Endothelial cell of umbilical vein (primary cell): ENCODE measurements at regions not wholly inside any gene's neighbourhood (a gene's known extent, or its start where the extent isn't known, plus 50 kb on each side); places are given as distances from the start of the nearest gene placed in this dataset.

Experiments used
- BruUV-seq: library from RNA; stranded (reverse); fragments of 400-500 nt; replicated peaks from 2 replicates; lab custom pipeline; 2021; lab: Mats Ljungman, UMichigan
- CTCF ChIA-PET: fragments of 300-600, 350-600 bp; sonication (Branson Sonifier 250); formaldehyde crosslinking; loops from one replicate; lab custom pipeline; 2021; ENCODE audit warnings: antibody characterized with exemption, inconsistent platforms; lab: Charles Lee
- POLR2A ChIA-PET: fragments of 300-600, 350-600 bp; sonication (Branson Sonifier 250); formaldehyde crosslinking; loops from one replicate; lab custom pipeline; 2021; ENCODE audit warnings: antibody characterized with exemption, inconsistent platforms; lab: Charles Lee
- DNase-seq: peaks from one replicate; pipeline ENCODE4 v3.0.0-alpha.2; 2011; ENCODE audit warnings: low read depth, low spot score
- FAIRE-seq: peaks from 2 replicates; lab custom pipeline; 2011; peaks lifted over from hg19 to GRCh38; lab: Jason Lieb, UNC
- H2AFZ ChIP-seq: 2 replicates; pipeline ENCODE4 v1.6.0; 2012; ENCODE audit warnings: low read depth, low read length, control low read depth, inconsistent platforms
- H3K27ac ChIP-seq: 2 replicates; pipeline ENCODE4 v1.5.1; 2011; ENCODE audit warnings: low read depth, mild to moderate bottlenecking, control low read depth, low read length, moderate library complexity; ENCODE audit not compliant: insufficient read depth
- H3K27me3 ChIP-seq, 2 experiments: 2 replicates each; pipeline versions ENCODE4 v1.6.0 to v1.6.1; 2011; ENCODE audit warnings: low read length in 2 of 2, mixed read lengths in 1 of 2; ENCODE audit not compliant: control insufficient read depth in 2 of 2, insufficient read depth in 2 of 2
- H3K36me3 ChIP-seq, 2 experiments: 2 replicates in 1 of 2; 3 replicates in 1 of 2; pipeline ENCODE4 v1.5.1; 2011; ENCODE audit warnings: low read length in 2 of 2, mild to moderate bottlenecking in 1 of 2, moderate library complexity in 1 of 2; ENCODE audit not compliant: control insufficient read depth in 2 of 2, insufficient read depth in 2 of 2; ENCODE audit errors: extremely low read depth in 1 of 2
- H3K4me1 ChIP-seq: 3 replicates; pipeline ENCODE4 v1.5.1; 2011; ENCODE audit warnings: mild to moderate bottlenecking, low read length; ENCODE audit not compliant: control insufficient read depth, insufficient read depth; ENCODE audit errors: extremely low read depth
- H3K4me2 ChIP-seq: 2 replicates; pipeline ENCODE4 v1.6.1; 2011; ENCODE audit warnings: low read length, control low read depth, mixed read lengths; ENCODE audit not compliant: insufficient read depth
- H3K4me3 ChIP-seq, 3 experiments: fragments of 200-600 bp in 1 of 3; sonication (generic), shearing (Covaris generic) in 1 of 3; replicated peaks in 1 of 3; 2 replicates each; pipeline ENCODE4 v1.5.1; 2011 to 2016; ENCODE audit warnings: control low read depth in 3 of 3, low read length in 3 of 3, mild to moderate bottlenecking in 2 of 3, inconsistent platforms in 1 of 3, low read depth in 1 of 3, moderate library complexity in 1 of 3; ENCODE audit not compliant: insufficient read depth in 1 of 3
- H3K79me2 ChIP-seq: 2 replicates; pipeline ENCODE4 v1.6.0; 2012; ENCODE audit warnings: low read length, inconsistent platforms; ENCODE audit not compliant: control insufficient read depth, insufficient read depth
- H3K9ac ChIP-seq: replicated peaks from 2 replicates; pipeline ENCODE3; 2011; ENCODE audit warnings: low read length, control low read depth; ENCODE audit not compliant: insufficient read depth; ENCODE audit errors: extremely low read depth
- H3K9me1 ChIP-seq: replicated peaks from 3 replicates; pipeline ENCODE4 v1.6.0; 2011; ENCODE audit warnings: mild to moderate bottlenecking, low read length; ENCODE audit not compliant: control insufficient read depth, insufficient read depth; ENCODE audit errors: extremely low read depth
- H3K9me3 ChIP-seq: replicated peaks from 2 replicates; pipeline ENCODE4 v1.5.1; 2012; ENCODE audit warnings: low read length, inconsistent platforms; ENCODE audit not compliant: control insufficient read depth, insufficient read depth
- H4K20me1 ChIP-seq: replicated peaks from 2 replicates; pipeline ENCODE3; 2011; ENCODE audit warnings: mild to moderate bottlenecking, low read length; ENCODE audit not compliant: control insufficient read depth, insufficient read depth; ENCODE audit errors: extremely low read depth
- CTCF ChIP-seq, 2 donors: IDR thresholded peaks; 1 replicate in 1 of 2; 2 replicates in 1 of 2; pipeline ENCODE4 v1.5.1; 2011; ENCODE audit warnings: low read length in 2 of 2, mild to moderate bottlenecking in 2 of 2, moderate library complexity in 2 of 2, control low read depth in 1 of 2, inconsistent platforms in 1 of 2, low read depth in 1 of 2; ENCODE audit not compliant: insufficient read depth in 1 of 2; ENCODE audit errors: extremely low read depth in 1 of 2
- GATA2 ChIP-seq: IDR thresholded peaks from 2 replicates; pipeline ENCODE4 v1.7.0; 2011; ENCODE audit warnings: low read depth, mild to moderate bottlenecking, moderate library complexity, mixed read lengths, low read length; ENCODE audit not compliant: insufficient read length, insufficient read depth
- JUN ChIP-seq: IDR thresholded peaks from 2 replicates; pipeline ENCODE4 v1.6.1; 2011; ENCODE audit warnings: borderline replicate concordance, low read depth; ENCODE audit not compliant: insufficient read length, insufficient read depth
- MAX ChIP-seq: IDR thresholded peaks from 2 replicates; pipeline ENCODE4 v1.6.1; 2011; ENCODE audit not compliant: insufficient read depth, insufficient read length
- MYC ChIP-seq: IDR thresholded peaks from one replicate; pipeline ENCODE4 v1.6.1; 2011; ENCODE audit warnings: mild to moderate bottlenecking, low read depth, low read length
- POLR2A ChIP-seq: IDR thresholded peaks from 2 replicates; pipeline ENCODE4 v1.6.1; 2012; ENCODE audit warnings: low read depth, mild to moderate bottlenecking, control low read depth, low read length
- dilution Hi-C: fragments of 300-500 bp; cut with MboI; formaldehyde crosslinking; loops from one replicate; pipeline ENCODE4 v1.15.0; 2019; ENCODE audit warnings: low sequenced_read_pairs; ENCODE audit not compliant: extremely low pct_ligation_motif_present
- intact Hi-C: fragments of 100-400 bp; cut with micrococcal nuclease; formaldehyde crosslinking; loops from one replicate; pipeline ENCODE4 v1.10.0; 2022

- FAIRE-seq = no peak
- intact Hi-C loops (no loop called here), dilution Hi-C loops (no loop called here)
- no peak for DNase-seq
- H3K9ac ChIP-seq = no peak overlapping the region
- TF ChIP-seq MYC = no peak
- H3K79me2 ChIP-seq = no peaks in the 10 kb centered on the region
- no TSS peak for BruUV-seq
- no peak overlapping the region for H3K4me2 ChIP-seq
- H2AFZ ChIP-seq = no peak overlapping the region
- H3K9me1 ChIP-seq = no peaks in the 10 kb centered on the region
- no peaks in the 10 kb centered on the region for H3K9me3 ChIP-seq
- no peaks in the 10 kb centered on the region for H4K20me1 ChIP-seq
- POLR2A ChIA-PET = no interaction called here
- H3K4me3 ChIP-seq = no peak overlapping the region
- no peaks in the 10 kb centered on the region for H3K36me3 ChIP-seq
- CTCF ChIA-PET = no interaction called here
- H3K27me3 ChIP-seq = no peaks in the 10 kb centered on the region
- no peaks in the 10 kb centered on the region for H3K4me1 ChIP-seq
- H3K27ac ChIP-seq = no peak overlapping the region
These were observed 1104.4 kb upstream of the CRIM1 start for GRCh38 chr2:35251156-35251555.

- Histone ChIP-seq H3K9me3 (no peaks in the 10 kb centered on the region), H3K9ac (no peak overlapping the region), H2AFZ (no peak overlapping the region), H3K36me3 (no peaks in the 10 kb centered on the region), H3K27ac (no peak overlapping the region), H3K4me2 (no peak overlapping the region), H3K4me1 (no peaks in the 10 kb centered on the region), H3K79me2 (no peaks in the 10 kb centered on the region), H3K9me1 (no peaks in the 10 kb centered on the region), H3K27me3 (no peaks in the 10 kb centered on the region), H3K4me3 (no peak overlapping the region), H4K20me1 (no peaks in the 10 kb centered on the region)
- dilution Hi-C loops (no loop called here), intact Hi-C loops (no loop called here)
- DNase-seq (no peak), FAIRE-seq (no peak)
- ChIA-PET POLR2A (no interaction called here), CTCF (no interaction called here)
- BruUV-seq = no TSS peak
- TF ChIP-seq MYC (no peak), POLR2A (no peak), JUN (no peak), GATA2 (no peak), MAX (no peak), CTCF (IDR thresholded peaks at IDR 0.05; ENCODE audit: extremely low read depth in 1 of 2, insufficient read depth in 1 of 2, low read depth in 1 of 2, low read length in 2 of 2) (no peak)
These were observed 1108.9 kb upstream of the CRIM1 start for GRCh38 chr2:35246702-35247101.
